ENCODE measurements at regions not wholly inside any gene's neighbourhood (a gene's known extent, or its start where the extent isn't known, plus 50 kb on each side); places are given as distances from the start of the nearest gene placed in this dataset.

DNA sequence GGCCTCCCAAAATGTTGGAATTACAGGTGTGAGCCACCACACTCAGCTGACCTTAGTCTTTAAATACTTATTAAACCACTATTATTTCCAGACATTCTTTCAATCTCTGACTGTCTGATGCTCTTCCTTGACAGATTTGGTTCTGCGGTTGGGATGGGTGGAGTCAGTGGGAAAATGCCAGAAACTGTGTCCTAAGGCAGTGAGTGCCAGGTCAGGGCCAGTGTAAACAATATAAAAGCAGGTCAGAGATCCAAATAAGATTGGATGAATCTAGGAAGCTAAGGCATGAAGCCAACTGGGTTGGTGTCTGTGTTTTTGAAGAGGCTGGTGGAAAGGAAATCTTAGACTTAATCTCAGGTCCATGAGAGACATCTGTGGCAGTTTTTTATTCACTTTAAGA, 74.7 kb downstream of the KLF5 start:
- ATAC-seq: no peak

DNA sequence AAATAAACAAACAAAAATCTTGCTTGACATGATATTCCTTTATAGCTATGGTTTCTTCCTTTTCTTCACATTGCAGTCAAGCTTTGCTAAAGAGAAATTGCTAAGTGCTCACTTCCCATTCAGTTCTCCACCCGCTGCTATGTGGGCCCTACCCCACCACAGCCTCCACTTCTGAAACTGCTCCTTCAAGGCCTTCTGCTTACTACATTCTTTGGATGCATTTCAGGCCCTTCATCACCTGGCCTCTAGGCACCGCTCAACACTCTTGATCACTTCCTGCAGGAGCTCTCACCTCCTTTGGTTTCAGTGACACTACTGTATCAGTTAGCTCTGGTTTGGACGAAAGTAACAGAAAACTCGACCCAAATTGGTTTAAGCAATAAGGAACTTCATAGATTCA, 72.4 kb downstream of the KLF5 start:
- no peak for ATAC-seq

DNA sequence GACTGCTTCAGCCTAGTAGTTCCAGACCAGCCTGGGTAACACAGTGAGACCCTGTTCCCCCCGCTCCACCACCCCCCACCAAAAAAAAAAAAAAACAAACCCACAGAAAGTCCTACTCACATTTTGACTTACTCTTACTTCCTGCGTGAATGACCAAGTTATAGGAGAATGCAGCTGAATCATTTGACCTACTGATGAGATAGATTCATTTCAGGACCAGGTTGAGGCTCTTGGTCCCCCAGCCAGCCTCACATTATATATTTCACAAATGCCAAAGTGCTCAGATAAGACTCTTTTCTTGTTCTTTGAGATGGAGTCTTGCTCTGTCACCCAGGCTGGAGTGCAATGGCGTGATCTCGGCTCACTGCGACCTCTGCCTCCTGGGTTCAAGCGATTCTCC, 70.2 kb downstream of the KLF5 start:
- no peak for ATAC-seq
